SK-N-SH (cell line): ENCODE measurements at regions not wholly inside any gene's neighbourhood (a gene's known extent, or its start where the extent isn't known, plus 50 kb on each side); places are given as distances from the start of the nearest gene placed in this dataset.

Experiments used
- EZH2phosphoT487 ChIP-seq: fragments of 200-600 bp; sonication (generic); IDR thresholded peaks from 2 replicates; pipeline ENCODE4 v1.6.1; 2017; ENCODE audit warnings: low read depth, mixed run types, mild to moderate bottlenecking, antibody characterized with exemption, moderate library complexity, borderline replicate concordance
- SIN3A ChIP-seq: IDR thresholded peaks from 2 replicates; pipeline ENCODE4 v1.6.1; 2012; ENCODE audit warnings: low read depth, mild to moderate bottlenecking, low read length, moderate library complexity, borderline replicate concordance
- TF ChIP-seq, protein P1 (sequence below): fragments of 200-600 bp; sonication (generic); IDR thresholded peaks from 2 replicates; pipeline ENCODE4 v1.6.1; 2017; ENCODE audit warnings: antibody characterized with exemption, mild to moderate bottlenecking, moderate library complexity

DNA sequence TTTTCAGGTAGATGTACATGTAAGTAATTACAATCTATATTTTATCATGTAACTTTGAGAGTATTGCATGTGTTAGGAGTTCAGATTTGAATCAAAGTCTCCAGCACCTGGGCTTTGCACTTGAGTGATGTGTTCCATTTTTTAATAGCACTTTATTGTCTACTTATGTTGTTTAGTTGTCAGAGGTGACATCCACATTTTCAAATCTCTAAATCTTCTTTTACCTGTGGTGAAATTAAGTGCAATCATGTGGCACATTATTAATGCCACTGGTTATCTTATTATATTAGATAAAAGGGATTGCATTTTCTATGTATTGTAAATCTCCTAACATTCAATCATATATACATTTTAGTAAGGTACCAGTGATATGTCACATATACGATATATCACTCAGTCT lies 333.4 kb downstream of the AASDHPPT start:
- no peak for TF ChIP-seq SIN3A
- TF ChIP-seq, protein P1, sequence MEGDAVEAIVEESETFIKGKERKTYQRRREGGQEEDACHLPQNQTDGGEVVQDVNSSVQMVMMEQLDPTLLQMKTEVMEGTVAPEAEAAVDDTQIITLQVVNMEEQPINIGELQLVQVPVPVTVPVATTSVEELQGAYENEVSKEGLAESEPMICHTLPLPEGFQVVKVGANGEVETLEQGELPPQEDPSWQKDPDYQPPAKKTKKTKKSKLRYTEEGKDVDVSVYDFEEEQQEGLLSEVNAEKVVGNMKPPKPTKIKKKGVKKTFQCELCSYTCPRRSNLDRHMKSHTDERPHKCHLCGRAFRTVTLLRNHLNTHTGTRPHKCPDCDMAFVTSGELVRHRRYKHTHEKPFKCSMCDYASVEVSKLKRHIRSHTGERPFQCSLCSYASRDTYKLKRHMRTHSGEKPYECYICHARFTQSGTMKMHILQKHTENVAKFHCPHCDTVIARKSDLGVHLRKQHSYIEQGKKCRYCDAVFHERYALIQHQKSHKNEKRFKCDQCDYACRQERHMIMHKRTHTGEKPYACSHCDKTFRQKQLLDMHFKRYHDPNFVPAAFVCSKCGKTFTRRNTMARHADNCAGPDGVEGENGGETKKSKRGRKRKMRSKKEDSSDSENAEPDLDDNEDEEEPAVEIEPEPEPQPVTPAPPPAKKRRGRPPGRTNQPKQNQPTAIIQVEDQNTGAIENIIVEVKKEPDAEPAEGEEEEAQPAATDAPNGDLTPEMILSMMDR = no peak
- TF ChIP-seq EZH2phosphoT487 = no peak
